H9 (cell line): ENCODE measurements at regions not wholly inside any gene's neighbourhood (a gene's known extent, or its start where the extent isn't known, plus 50 kb on each side); places are given as distances from the start of the nearest gene placed in this dataset.

Experiments used
- DNase-seq: peaks from one replicate; pipeline ENCODE4 v3.0.0-alpha.2; 2017
- H2AFZ ChIP-seq: one replicate; pipeline ENCODE4 v1.6.1; 2013; ENCODE audit warnings: mild to moderate bottlenecking, low read length, control low read depth, moderate library complexity
- H2AK5ac ChIP-seq: 2 replicates; pipeline ENCODE4 v1.6.1; 2013; ENCODE audit warnings: low read length, control low read depth, mixed read lengths; ENCODE audit not compliant: insufficient read length
- H2BK120ac ChIP-seq: one replicate; pipeline ENCODE4 v1.6.1; 2013; ENCODE audit warnings: low read depth, mild to moderate bottlenecking, low read length, control low read depth, inconsistent platforms; ENCODE audit not compliant: poor library complexity, severe bottlenecking
- H2BK12ac ChIP-seq: 2 replicates; pipeline ENCODE4 v1.6.1; 2013; ENCODE audit warnings: low read length, control low read depth, mixed read lengths, low read depth; ENCODE audit not compliant: insufficient read length
- H2BK15ac ChIP-seq: 2 replicates; pipeline ENCODE4 v1.6.1; 2013; ENCODE audit warnings: low read depth, low read length, control low read depth
- H2BK20ac ChIP-seq: one replicate; pipeline ENCODE4 v1.6.1; 2013; ENCODE audit warnings: low read depth, mild to moderate bottlenecking, low read length, control low read depth, inconsistent platforms; ENCODE audit not compliant: poor library complexity, severe bottlenecking
- H2BK5ac ChIP-seq: 2 replicates; pipeline ENCODE4 v1.6.1; 2013; ENCODE audit warnings: low read length, control low read depth, mixed read lengths; ENCODE audit not compliant: insufficient read length
- H3K14ac ChIP-seq: 2 replicates; pipeline ENCODE4 v1.6.1; 2013; ENCODE audit warnings: low read length, control low read depth; ENCODE audit not compliant: insufficient read depth
- H3K18ac ChIP-seq: 2 replicates; pipeline ENCODE4 v1.6.1; 2013; ENCODE audit warnings: low read depth, mild to moderate bottlenecking, mixed read lengths, low read length, control low read depth; ENCODE audit not compliant: insufficient read length
- H3K23ac ChIP-seq: 2 replicates; pipeline ENCODE4 v1.6.1; 2013; ENCODE audit warnings: low read length, control low read depth, mixed read lengths, low read depth; ENCODE audit not compliant: insufficient read length
- H3K23me2 ChIP-seq: 2 replicates; pipeline ENCODE4 v1.6.1; 2013; ENCODE audit warnings: low read depth, mild to moderate bottlenecking, mixed read lengths, low read length, control low read depth; ENCODE audit not compliant: insufficient read length, poor library complexity, severe bottlenecking
- H3K27ac ChIP-seq: 2 replicates; pipeline ENCODE4 v1.5.1; 2013; ENCODE audit warnings: low read length, control low read depth, mixed read lengths, low read depth; ENCODE audit not compliant: insufficient read length
- H3K27me3 ChIP-seq: 2 replicates; pipeline ENCODE4 v1.6.1; 2013; ENCODE audit warnings: low read length, control low read depth, inconsistent platforms; ENCODE audit not compliant: insufficient read depth
- H3K4ac ChIP-seq: 2 replicates; pipeline ENCODE4 v1.6.1; 2013; ENCODE audit warnings: low read depth, mild to moderate bottlenecking, control low read depth, inconsistent platforms, low read length, moderate library complexity
- H3K4me1 ChIP-seq: 2 replicates; pipeline ENCODE4 v1.6.1; 2013; ENCODE audit warnings: low read length, control low read depth, inconsistent platforms; ENCODE audit not compliant: insufficient read depth
- H3K4me2 ChIP-seq: 2 replicates; pipeline ENCODE4 v1.6.1; 2013; ENCODE audit warnings: low read length, control low read depth, mixed read lengths; ENCODE audit not compliant: insufficient read length, insufficient read depth
- H3K56ac ChIP-seq: 2 replicates; pipeline ENCODE4 v1.6.1; 2013; ENCODE audit warnings: low read depth, mild to moderate bottlenecking, mixed read lengths, low read length, control low read depth; ENCODE audit not compliant: insufficient read length
- H3K79me1 ChIP-seq: 2 replicates; pipeline ENCODE4 v1.6.1; 2013; ENCODE audit warnings: low read depth, mild to moderate bottlenecking, moderate library complexity, low read length, control low read depth, inconsistent platforms; ENCODE audit not compliant: insufficient read depth, poor library complexity, severe bottlenecking
- H3K79me2 ChIP-seq: 2 replicates; pipeline ENCODE4 v1.6.1; 2013; ENCODE audit warnings: low read length, control low read depth, inconsistent platforms; ENCODE audit not compliant: insufficient read depth
- H3K9ac ChIP-seq: 2 replicates; pipeline ENCODE4 v1.6.1; 2013; ENCODE audit warnings: low read length, control low read depth, mixed read lengths; ENCODE audit not compliant: insufficient read length; ENCODE audit errors: extremely low read depth
- H3K9me3 ChIP-seq: one replicate; pipeline ENCODE4 v1.6.1; 2013; ENCODE audit warnings: low read depth, low read length, inconsistent platforms; ENCODE audit not compliant: control insufficient read depth
- H3T11ph ChIP-seq: one replicate; pipeline ENCODE4 v1.6.1; 2013; ENCODE audit warnings: mild to moderate bottlenecking, low read length, control low read depth, inconsistent platforms
- H4K20me1 ChIP-seq: one replicate; pipeline ENCODE4 v1.6.1; 2013; ENCODE audit not compliant: control insufficient read depth, insufficient read length, insufficient read depth
- H4K5ac ChIP-seq: 2 replicates; pipeline ENCODE4 v1.6.1; 2013; ENCODE audit warnings: low read depth, mild to moderate bottlenecking, mixed read lengths, low read length, control low read depth; ENCODE audit not compliant: insufficient read length
- H4K8ac ChIP-seq: replicated peaks from 2 replicates; pipeline ENCODE4 v1.6.1; 2013; ENCODE audit warnings: low read length, control low read depth, mixed read lengths, low read depth; ENCODE audit not compliant: insufficient read length
- H4K91ac ChIP-seq: 2 replicates; pipeline ENCODE4 v1.6.1; 2013; ENCODE audit warnings: low read depth, mild to moderate bottlenecking, moderate library complexity, mixed read lengths, low read length, control low read depth; ENCODE audit not compliant: insufficient read length
- H3K27ac Mint-ChIP-seq, 3 experiments: 2 replicates in 2 of 3; 3 replicates in 1 of 3; pipeline ENCODE4 v1.8.0; 2020 to 2021; ENCODE audit warnings: mixed read lengths in 3 of 3, mild to moderate bottlenecking in 1 of 3, moderate library complexity in 1 of 3
- H3K27me3 Mint-ChIP-seq: 2 replicates; pipeline ENCODE4 v1.8.0; 2021; ENCODE audit warnings: low read depth, mild to moderate bottlenecking, moderate library complexity, mixed read lengths
- H3K36me3 Mint-ChIP-seq, 3 experiments: 2 replicates in 2 of 3; 3 replicates in 1 of 3; pipeline ENCODE4 v1.8.0; 2020 to 2021; ENCODE audit warnings: low read depth in 3 of 3, mixed read lengths in 3 of 3; ENCODE audit not compliant: insufficient read depth in 1 of 3
- H3K4me1 Mint-ChIP-seq, 2 experiments: 2 replicates each; pipeline ENCODE4 v1.8.0; 2020; ENCODE audit warnings: mixed read lengths in 2 of 2
- H3K4me3 Mint-ChIP-seq, 2 experiments: 2 replicates in 1 of 2; 3 replicates in 1 of 2; pipeline ENCODE4 v1.8.0; 2020 to 2021; ENCODE audit warnings: mild to moderate bottlenecking in 2 of 2, mixed read lengths in 2 of 2, moderate library complexity in 1 of 2
- H3K9me3 Mint-ChIP-seq, 2 experiments: 2 replicates in 1 of 2; 3 replicates in 1 of 2; pipeline ENCODE4 v1.8.0; 2020; ENCODE audit warnings: mild to moderate bottlenecking in 2 of 2, mixed read lengths in 2 of 2, moderate library complexity in 1 of 2
- WGBS: extraction: QIAGEN DNeasy Blood & Tissue Kit; methylation state at CpG from one replicate; pipeline ENCODE4 v1.1.7; 2013; ENCODE audit warnings: missing lambda C conversion rate, low lambda C conversion rate, mixed read lengths; ENCODE audit not compliant: insufficient read length; ENCODE audit errors: extremely low coverage; 5-methylcytosine and 5-hydroxymethylcytosine counted together
- TF ChIP-seq, protein P1 (sequence below): fragments of 200-600 bp; sonication (generic); conservative IDR thresholded peaks from 3 replicates; pipeline ENCODE4 v1.8.0; 2021; ENCODE audit warnings: antibody characterized with exemption, mild to moderate bottlenecking

DNA sequence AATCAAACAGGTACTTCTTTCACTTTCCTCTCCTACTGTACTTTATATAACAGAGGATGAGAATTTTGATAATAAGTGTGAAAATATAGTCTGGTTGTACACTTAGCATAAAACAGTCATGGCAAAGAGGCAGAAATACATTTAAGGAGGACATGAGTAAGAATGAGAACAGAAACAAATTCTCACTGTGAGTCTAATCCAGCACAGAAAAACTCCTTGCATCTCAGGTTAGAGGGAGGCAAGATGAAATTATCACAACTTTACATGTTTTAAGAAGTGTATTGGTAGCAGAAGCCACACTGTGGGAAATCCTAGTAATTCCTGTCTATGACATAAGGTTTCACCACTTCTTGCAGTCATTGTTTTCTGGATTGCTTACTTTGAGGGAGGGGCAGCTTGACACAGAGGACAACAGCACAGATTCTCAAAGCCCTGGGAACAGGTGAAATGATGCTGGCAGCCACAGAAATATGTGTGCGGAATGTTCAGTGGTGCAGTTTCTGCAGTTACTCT, 733.6 kb upstream of the GBE1 start:
- Histone ChIP-seq H3K4ac (no peak overlapping the region), H3K23ac (no peak overlapping the region), H4K8ac (no peak overlapping the region), H3K9ac (no peak overlapping the region), H4K91ac (no peak overlapping the region), H2BK15ac (no peak overlapping the region), H3K27ac (no peak overlapping the region), H3K79me2 (no peaks in the 10 kb centered on the region), H2AK5ac (no peak overlapping the region), H3K9me3 (no peaks in the 10 kb centered on the region), H3K4me1 (no peaks in the 10 kb centered on the region), H2BK12ac (no peak overlapping the region), H2AFZ (no peak overlapping the region), H3K27me3 (no peaks in the 10 kb centered on the region), H3K56ac (no peak overlapping the region), H3T11ph (no peak overlapping the region), H3K18ac (no peak overlapping the region), H2BK120ac (no peak overlapping the region), H2BK5ac (no peak overlapping the region), H2BK20ac (no peak overlapping the region), H4K20me1 (no peaks in the 10 kb centered on the region), H3K4me2 (no peak overlapping the region), H3K14ac (no peak overlapping the region), H4K5ac (no peak overlapping the region), H3K23me2 (no peaks in the 10 kb centered on the region), H3K79me1 (no peaks in the 10 kb centered on the region)
- no peak overlapping the region for H3K4me3 Mint-ChIP-seq
- H3K9me3 Mint-ChIP-seq, result no peaks in the 10 kb centered on the region
- no peaks in the 10 kb centered on the region for H3K27me3 Mint-ChIP-seq
- no peaks in the 10 kb centered on the region for H3K36me3 Mint-ChIP-seq
- H3K4me1 Mint-ChIP-seq, result no peaks in the 10 kb centered on the region
- TF ChIP-seq, protein P1, sequence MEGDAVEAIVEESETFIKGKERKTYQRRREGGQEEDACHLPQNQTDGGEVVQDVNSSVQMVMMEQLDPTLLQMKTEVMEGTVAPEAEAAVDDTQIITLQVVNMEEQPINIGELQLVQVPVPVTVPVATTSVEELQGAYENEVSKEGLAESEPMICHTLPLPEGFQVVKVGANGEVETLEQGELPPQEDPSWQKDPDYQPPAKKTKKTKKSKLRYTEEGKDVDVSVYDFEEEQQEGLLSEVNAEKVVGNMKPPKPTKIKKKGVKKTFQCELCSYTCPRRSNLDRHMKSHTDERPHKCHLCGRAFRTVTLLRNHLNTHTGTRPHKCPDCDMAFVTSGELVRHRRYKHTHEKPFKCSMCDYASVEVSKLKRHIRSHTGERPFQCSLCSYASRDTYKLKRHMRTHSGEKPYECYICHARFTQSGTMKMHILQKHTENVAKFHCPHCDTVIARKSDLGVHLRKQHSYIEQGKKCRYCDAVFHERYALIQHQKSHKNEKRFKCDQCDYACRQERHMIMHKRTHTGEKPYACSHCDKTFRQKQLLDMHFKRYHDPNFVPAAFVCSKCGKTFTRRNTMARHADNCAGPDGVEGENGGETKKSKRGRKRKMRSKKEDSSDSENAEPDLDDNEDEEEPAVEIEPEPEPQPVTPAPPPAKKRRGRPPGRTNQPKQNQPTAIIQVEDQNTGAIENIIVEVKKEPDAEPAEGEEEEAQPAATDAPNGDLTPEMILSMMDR, result no peak
- no peak for DNase-seq
- no CpG with 5 or more reads among the region's 1 CpG for WGBS
- H3K27ac Mint-ChIP-seq, result no peak overlapping the region; a peak in 1 of 7 replicates
